ENCODE measurements at regions not wholly inside any gene's neighbourhood (a gene's known extent, or its start where the extent isn't known, plus 50 kb on each side); places are given as distances from the start of the nearest gene placed in this dataset.
"Not testable (repeated sequence)": the region's sequence is repeated elsewhere in the genome, so short reads cannot be mapped to it uniquely, and the experiment has no call there.

- not testable (repeated sequence) for DNase-seq
Measured at GRCh38 chr6:86730772-86731171, 206.6 kb upstream of the HTR1E start.

- no peak for DNase-seq
Measured at GRCh38 chr6:86730216-86730615, 207.1 kb upstream of the HTR1E start.

- no peak for DNase-seq
Measured at GRCh38 chr6:86728976-86729375, 208.4 kb upstream of the HTR1E start.

GRCh38 chr6:86724695-86725094, 212.6 kb upstream of the HTR1E start:
- no peak for DNase-seq

- no peak for DNase-seq
Measured at GRCh38 chr6:86723729-86724128, 213.6 kb upstream of the HTR1E start.

- DNase-seq, result no peak
Measured at GRCh38 chr6:86723151-86723550, 214.2 kb upstream of the HTR1E start.

- no peak for DNase-seq
Measured at GRCh38 chr6:86722131-86722530, 215.2 kb upstream of the HTR1E start.

GRCh38 chr6:86715676-86716075, 221.7 kb upstream of the HTR1E start:
- no peak for DNase-seq

GRCh38 chr6:86712039-86712438, 225.3 kb upstream of the HTR1E start:
- DNase-seq, result no peak

GRCh38 chr6:86707545-86708120, 229.7 kb upstream of the HTR1E start:
- DNase-seq, result no peak

- no peak for DNase-seq
Measured at GRCh38 chr6:86706449-86706848, 230.9 kb upstream of the HTR1E start.

GRCh38 chr6:86701228-86701627, 236.1 kb upstream of the HTR1E start:
- DNase-seq, result not testable (repeated sequence)

- no peak for DNase-seq
Measured at GRCh38 chr6:86686496-86686895, 250.8 kb upstream of the HTR1E start.

GRCh38 chr6:86685230-86685797, 252.0 kb upstream of the HTR1E start:
- DNase-seq, result no peak

- DNase-seq, result no peak
Measured at GRCh38 chr6:86683132-86683908, 254.0 kb upstream of the HTR1E start.

GRCh38 chr6:86682297-86682696, 255.0 kb upstream of the HTR1E start:
- no peak for DNase-seq

- DNase-seq, result not testable (repeated sequence)
Measured at GRCh38 chr6:86681140-86681539, 256.2 kb upstream of the HTR1E start.

GRCh38 chr6:86672125-86672524, 265.2 kb upstream of the HTR1E start:
- not testable (repeated sequence) for DNase-seq

GRCh38 chr6:86657192-86657591, 280.1 kb upstream of the HTR1E start:
- DNase-seq, result no peak

GRCh38 chr6:86629123-86629522, 308.2 kb upstream of the HTR1E start:
- DNase-seq, result no peak

- no peak for DNase-seq
Measured at GRCh38 chr6:86619428-86619827, 317.9 kb upstream of the HTR1E start.

- no peak for DNase-seq
Measured at GRCh38 chr6:86615299-86615698, 322.0 kb upstream of the HTR1E start.

GRCh38 chr6:86609549-86610388, 327.6 kb upstream of the HTR1E start:
- no peak for DNase-seq
